GM23338 (cell line): ENCODE measurements at regions not wholly inside any gene's neighbourhood (a gene's known extent, or its start where the extent isn't known, plus 50 kb on each side); places are given as distances from the start of the nearest gene placed in this dataset.

Experiments
- ATAC-seq: fragments of 200-7000 bp; cut with Tn5 transposase; 3 replicates; pipeline ENCODE4 v1.9.1; 2020
- DNase-seq: peaks from one replicate; pipeline ENCODE4 v3.0.0-alpha.2; 2015; ENCODE audit warnings: low spot score
- H2AFZ ChIP-seq: fragments of 200-600 bp; sonication (generic); 2 replicates; pipeline ENCODE4 v1.8.0; 2016; ENCODE audit warnings: antibody characterized with exemption, mild to moderate bottlenecking, moderate library complexity
- H3F3A ChIP-seq: fragments of 200-600 bp; sonication (generic); replicated peaks from 2 replicates; pipeline ENCODE4 v1.8.0; 2017; ENCODE audit warnings: antibody characterized with exemption, mixed run types, low read depth
- H3K27ac ChIP-seq: fragments of 200-600 bp; sonication (generic); 2 replicates; pipeline ENCODE4 v1.6.1; 2016; ENCODE audit warnings: low read depth
- H3K27me3 ChIP-seq: fragments of 200-600 bp; sonication (generic); 2 replicates; pipeline ENCODE4 v1.8.0; 2016; ENCODE audit warnings: mild to moderate bottlenecking, mixed run types, moderate library complexity; ENCODE audit not compliant: insufficient read depth
- H3K36me3 ChIP-seq: fragments of 200-600 bp; sonication (generic); 2 replicates; pipeline ENCODE4 v1.8.0; 2016; ENCODE audit warnings: mild to moderate bottlenecking; ENCODE audit not compliant: insufficient read depth
- H3K4me1 ChIP-seq: fragments of 200-600 bp; sonication (generic); 2 replicates; pipeline ENCODE4 v1.8.0; 2016; ENCODE audit warnings: mild to moderate bottlenecking, moderate library complexity; ENCODE audit not compliant: insufficient read depth
- H3K4me2 ChIP-seq: fragments of 200-600 bp; sonication (generic); 2 replicates; pipeline ENCODE4 v1.7.1; 2017; ENCODE audit warnings: mixed run types
- H3K4me3 ChIP-seq: fragments of 200-600 bp; sonication (generic); 2 replicates; pipeline ENCODE4 v1.6.1; 2016; ENCODE audit warnings: mixed run types
- H3K79me2 ChIP-seq: fragments of 200-600 bp; sonication (generic); replicated peaks from 2 replicates; pipeline ENCODE4 v1.8.0; 2017; ENCODE audit warnings: mild to moderate bottlenecking; ENCODE audit not compliant: insufficient read depth
- H3K9me2 ChIP-seq: fragments of 200-600 bp; sonication (generic); 2 replicates; pipeline ENCODE4 v1.8.0; 2017; ENCODE audit not compliant: insufficient read depth
- H4K20me1 ChIP-seq: fragments of 200-600 bp; sonication (generic); replicated peaks from 2 replicates; pipeline ENCODE4 v1.8.0; 2017; ENCODE audit warnings: mild to moderate bottlenecking; ENCODE audit not compliant: insufficient read depth
- H3K27ac Mint-ChIP-seq: 2 replicates; pipeline ENCODE4 v1.8.0; 2020; ENCODE audit warnings: inconsistent platforms, mild to moderate bottlenecking, moderate library complexity, mixed read lengths
- H3K27me3 Mint-ChIP-seq: 3 replicates; pipeline ENCODE4 v1.8.0; 2022; ENCODE audit warnings: low read depth, mild to moderate bottlenecking, moderate library complexity, mixed read lengths, inconsistent platforms; ENCODE audit not compliant: insufficient read depth, poor library complexity
- H3K36me3 Mint-ChIP-seq: 3 replicates; pipeline ENCODE4 v1.8.0; 2021; ENCODE audit warnings: low read depth, mild to moderate bottlenecking, inconsistent platforms, moderate library complexity, mixed read lengths
- H3K4me1 Mint-ChIP-seq: 3 replicates; pipeline ENCODE4 v1.8.0; 2020; ENCODE audit warnings: mild to moderate bottlenecking, inconsistent platforms, mixed read lengths
- H3K4me3 Mint-ChIP-seq: 3 replicates; pipeline ENCODE4 v1.8.0; 2021; ENCODE audit warnings: moderate library complexity, mild to moderate bottlenecking, inconsistent platforms, mixed read lengths
- H3K9me3 Mint-ChIP-seq: 3 replicates; pipeline ENCODE4 v1.8.0; 2020; ENCODE audit warnings: moderate library complexity, mild to moderate bottlenecking, inconsistent platforms, mixed read lengths
- CREB1 ChIP-seq: fragments of 250-450 bp; sonication (Bioruptor Pico); IDR thresholded peaks from 2 replicates; pipeline ENCODE4 v1.5.0; 2020; ENCODE audit warnings: low read depth, mild to moderate bottlenecking, moderate library complexity
- CTCF ChIP-seq, 2 experiments: fragments of 200-600 bp in 1 of 2; sonication (generic) in 1 of 2; conservative IDR thresholded peaks; 2 replicates each; pipeline versions ENCODE4 v1.5.1 to v1.6.1; 2016 to 2017; ENCODE audit warnings: antibody characterized with exemption in 2 of 2, low read depth in 2 of 2, mild to moderate bottlenecking in 2 of 2, moderate library complexity in 1 of 2
- ETS1 ChIP-seq: IDR thresholded peaks from 2 replicates; pipeline ENCODE4 v1.6.1; 2016; ENCODE audit warnings: antibody characterized with exemption
- EZH2 ChIP-seq: fragments of 200-600 bp; sonication (generic); IDR thresholded peaks from one replicate; pipeline ENCODE4 v1.8.0; 2017; ENCODE audit warnings: antibody characterized with exemption, mild to moderate bottlenecking, low read depth; ENCODE audit not compliant: unreplicated experiment
- EZH2phosphoT487 ChIP-seq: fragments of 200-600 bp; sonication (generic); IDR thresholded peaks from one replicate; pipeline ENCODE4 v1.8.1; 2018; ENCODE audit warnings: antibody characterized with exemption; ENCODE audit not compliant: unreplicated experiment
- JUNB ChIP-seq: IDR thresholded peaks from one replicate; pipeline ENCODE4 v1.6.1; 2016; ENCODE audit warnings: antibody characterized with exemption; ENCODE audit not compliant: unreplicated experiment
- NANOG ChIP-seq: IDR thresholded peaks from 2 replicates; pipeline ENCODE4 v1.6.1; 2016; ENCODE audit warnings: antibody characterized with exemption, borderline replicate concordance
- POLR2AphosphoS5 ChIP-seq: IDR thresholded peaks from 2 replicates; pipeline ENCODE4 v1.6.1; 2016; ENCODE audit warnings: antibody characterized with exemption, low read depth
- REST ChIP-seq: IDR thresholded peaks from one replicate; pipeline ENCODE4 v1.6.1; 2018; ENCODE audit warnings: antibody characterized with exemption; ENCODE audit not compliant: unreplicated experiment
- STAT1 ChIP-seq: IDR thresholded peaks from one replicate; pipeline ENCODE4 v1.6.1; 2016; ENCODE audit warnings: antibody characterized with exemption; ENCODE audit not compliant: unreplicated experiment
- ZNF114 ChIP-seq: fragments of 250-450 bp; sonication (Bioruptor Pico); IDR thresholded peaks from 2 replicates; pipeline ENCODE4 v1.5.0; 2020; ENCODE audit warnings: mild to moderate bottlenecking, moderate library complexity
- ZNF331 ChIP-seq: fragments of 250-450 bp; sonication (Bioruptor Pico); IDR thresholded peaks from 2 replicates; pipeline ENCODE4 v1.5.0; 2020; ENCODE audit warnings: low read depth, mild to moderate bottlenecking, moderate library complexity
- ZNF462 ChIP-seq: fragments of 250-450 bp; sonication (Bioruptor Pico); IDR thresholded peaks from 2 replicates; pipeline ENCODE4 v1.5.0; 2020; ENCODE audit warnings: mild to moderate bottlenecking, moderate library complexity

GRCh38 chr16:27129401-27129800 is 62.7 kb downstream of the C16orf82 start:
- ATAC-seq (no peak), DNase-seq (no peak)
- no peak for TF ChIP-seq EZH2phosphoT487
- TF ChIP-seq EZH2, result no peak
- TF ChIP-seq ETS1, result no peak
- TF ChIP-seq CTCF (conservative IDR thresholded peaks at IDR 0.05; ENCODE audit: low read depth in 2 of 2), result no peak
- no peak for TF ChIP-seq ZNF114 (CRISPR knock-in tag)
- no peak for TF ChIP-seq POLR2AphosphoS5
- TF ChIP-seq ZNF462, result no peak
- no peak for TF ChIP-seq JUNB
- TF ChIP-seq REST, result no peak
- no peak for TF ChIP-seq CREB1 (CRISPR knock-in tag)
- no peak for TF ChIP-seq NANOG
- TF ChIP-seq ZNF331, result no peak
- no peak for TF ChIP-seq STAT1
- no peaks in the 10 kb centered on the region for H4K20me1 ChIP-seq
- no peak overlapping the region for H3K4me3 ChIP-seq
- no peaks in the 10 kb centered on the region for H3K79me2 ChIP-seq
- H3K36me3 ChIP-seq, result 0 out of 2 replicates have a peak, but pooled peaks cover 6% of the 10 kb centered on the region
- H3K27me3 Mint-ChIP-seq, result peaks cover 6% of the 10 kb centered on the region
- no peaks in the 10 kb centered on the region for H3K4me1 ChIP-seq
- no peaks in the 10 kb centered on the region for H3K4me1 Mint-ChIP-seq
- H3K27ac Mint-ChIP-seq, result no peak overlapping the region
- peaks cover 82% of the 10 kb centered on the region for H3K9me3 Mint-ChIP-seq
- H3K4me3 Mint-ChIP-seq, result no peak overlapping the region
- no peak overlapping the region for H3K4me2 ChIP-seq
- no peaks in the 10 kb centered on the region for H3K9me2 ChIP-seq
- no peaks in the 10 kb centered on the region for H3F3A ChIP-seq
- no peak overlapping the region for H2AFZ ChIP-seq
- H3K27me3 ChIP-seq, result no peaks in the 10 kb centered on the region
- H3K36me3 Mint-ChIP-seq, result peaks cover 15% of the 10 kb centered on the region
- H3K27ac ChIP-seq, result no peak overlapping the region
